ENCODE measurements at regions not wholly inside any gene's neighbourhood (a gene's known extent, or its start where the extent isn't known, plus 50 kb on each side); places are given as distances from the start of the nearest gene placed in this dataset.

DNA sequence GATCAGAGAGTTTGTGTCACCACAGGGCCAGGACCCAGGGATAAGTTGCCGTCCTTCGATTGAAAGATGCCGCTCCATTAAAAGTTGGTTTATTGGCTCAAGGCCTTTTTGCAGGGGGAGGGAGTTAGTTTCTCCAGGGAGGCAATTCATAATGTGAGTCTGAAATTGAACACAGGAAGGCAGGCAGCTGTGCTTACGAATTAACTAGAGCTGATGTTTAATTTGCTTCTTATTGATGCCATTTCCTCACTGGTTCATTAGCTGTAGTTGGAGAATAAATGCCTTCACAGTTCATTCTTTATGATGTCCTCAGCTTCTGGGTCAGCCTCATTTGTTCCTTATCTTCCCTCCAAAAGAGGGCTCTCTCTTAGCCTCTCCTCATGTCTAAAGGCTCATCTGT is 113.2 kb upstream of the PTPRT start:
- no peak for ATAC-seq

DNA sequence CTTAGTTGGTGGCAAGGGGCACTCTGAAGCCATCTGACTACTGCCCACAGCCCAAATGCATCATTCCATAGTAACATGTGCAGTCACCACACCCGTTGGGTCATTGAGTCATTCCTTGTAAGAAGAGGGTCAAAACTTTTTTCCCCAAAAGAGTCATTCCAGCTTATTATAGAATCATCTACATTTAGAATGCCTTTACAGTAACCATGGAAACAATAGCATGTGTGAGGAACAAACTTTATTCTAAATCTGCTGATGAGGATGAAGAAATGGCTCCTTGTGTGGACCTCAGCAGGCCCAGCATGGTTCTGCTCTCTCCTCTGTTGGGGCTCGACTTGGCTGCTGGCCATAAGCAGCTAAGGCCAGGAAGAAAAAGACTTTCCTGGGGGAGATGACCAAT is 111.2 kb upstream of the PTPRT start:
- no peak for TF ChIP-seq POLR2A (IDR thresholded peaks at IDR 0.05)
- TF ChIP-seq, protein P1, sequence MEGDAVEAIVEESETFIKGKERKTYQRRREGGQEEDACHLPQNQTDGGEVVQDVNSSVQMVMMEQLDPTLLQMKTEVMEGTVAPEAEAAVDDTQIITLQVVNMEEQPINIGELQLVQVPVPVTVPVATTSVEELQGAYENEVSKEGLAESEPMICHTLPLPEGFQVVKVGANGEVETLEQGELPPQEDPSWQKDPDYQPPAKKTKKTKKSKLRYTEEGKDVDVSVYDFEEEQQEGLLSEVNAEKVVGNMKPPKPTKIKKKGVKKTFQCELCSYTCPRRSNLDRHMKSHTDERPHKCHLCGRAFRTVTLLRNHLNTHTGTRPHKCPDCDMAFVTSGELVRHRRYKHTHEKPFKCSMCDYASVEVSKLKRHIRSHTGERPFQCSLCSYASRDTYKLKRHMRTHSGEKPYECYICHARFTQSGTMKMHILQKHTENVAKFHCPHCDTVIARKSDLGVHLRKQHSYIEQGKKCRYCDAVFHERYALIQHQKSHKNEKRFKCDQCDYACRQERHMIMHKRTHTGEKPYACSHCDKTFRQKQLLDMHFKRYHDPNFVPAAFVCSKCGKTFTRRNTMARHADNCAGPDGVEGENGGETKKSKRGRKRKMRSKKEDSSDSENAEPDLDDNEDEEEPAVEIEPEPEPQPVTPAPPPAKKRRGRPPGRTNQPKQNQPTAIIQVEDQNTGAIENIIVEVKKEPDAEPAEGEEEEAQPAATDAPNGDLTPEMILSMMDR (IDR thresholded peaks at IDR 0.05 in 4 of 5, conservative IDR thresholded peaks at IDR 0.05 in 1 of 5) = no peak
- H3K4me1 ChIP-seq = no peaks in the 10 kb centered on the region
- no peak overlapping the region for H3K27ac ChIP-seq
- no peaks in the 10 kb centered on the region for H3K36me3 ChIP-seq
- H3K9me3 ChIP-seq = no peaks in the 10 kb centered on the region
- DNase-seq (no peak), ATAC-seq (no peak)
- H3K27me3 ChIP-seq = no peaks in the 10 kb centered on the region
- intact Hi-C loops (cut with DNase I; ENCODE audit: low total_unique reads) = no loop called here
- in situ Hi-C loops (cut with MboI; ENCODE audit: low sequenced_read_pairs in 4 of 4) = no loop called here
- no peak overlapping the region for H3K4me3 ChIP-seq

More for the DNA sequence above, 113.2 kb upstream of the PTPRT start:
- TF ChIP-seq, protein P1 (IDR thresholded peaks at IDR 0.05 in 4 of 5, conservative IDR thresholded peaks at IDR 0.05 in 1 of 5) = no peak
- TF ChIP-seq POLR2A (IDR thresholded peaks at IDR 0.05) = no peak
- DNase-seq = no peak
- Histone ChIP-seq H3K27ac (no peak overlapping the region), H3K4me3 (no peak overlapping the region), H3K4me1 (no peaks in the 10 kb centered on the region), H3K9me3 (no peaks in the 10 kb centered on the region), H3K27me3 (no peaks in the 10 kb centered on the region), H3K36me3 (no peaks in the 10 kb centered on the region)
- in situ Hi-C loops (cut with MboI; ENCODE audit: low sequenced_read_pairs in 4 of 4) (no loop called here), intact Hi-C loops (cut with DNase I; ENCODE audit: low total_unique reads) (no loop called here)

DNA sequence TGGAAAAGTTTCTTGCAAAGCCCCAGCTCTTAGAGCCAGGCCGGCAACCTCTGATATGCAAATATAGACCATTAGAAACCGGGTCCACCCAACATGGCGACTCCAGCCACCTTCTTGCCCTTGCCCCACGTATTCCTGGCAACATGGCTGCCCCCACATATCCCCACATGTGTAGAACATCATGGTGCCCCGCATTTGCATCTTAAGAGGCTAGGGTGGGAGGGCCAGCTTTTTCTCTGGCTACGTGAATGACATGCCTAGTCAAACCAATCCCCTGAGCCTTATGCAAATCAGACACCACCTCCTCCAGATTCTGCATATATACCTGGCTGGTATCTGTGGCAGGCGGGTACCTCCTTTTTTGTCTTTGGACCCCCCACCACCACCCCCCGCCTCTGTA is 106.1 kb upstream of the PTPRT start:
- ATAC-seq (no peak), DNase-seq (no peak)
- Histone ChIP-seq H3K9me3 (no peaks in the 10 kb centered on the region), H3K4me1 (no peaks in the 10 kb centered on the region), H3K27ac (no peak overlapping the region), H3K27me3 (no peaks in the 10 kb centered on the region), H3K36me3 (no peaks in the 10 kb centered on the region), H3K4me3 (no peak overlapping the region)
- in situ Hi-C loops (cut with MboI; ENCODE audit: low sequenced_read_pairs in 4 of 4) = no loop called here
- no peak for TF ChIP-seq POLR2A (IDR thresholded peaks at IDR 0.05)
- TF ChIP-seq, protein P1 (IDR thresholded peaks at IDR 0.05 in 4 of 5, conservative IDR thresholded peaks at IDR 0.05 in 1 of 5) = no peak
- intact Hi-C loops (cut with DNase I; ENCODE audit: low total_unique reads) = no loop called here

DNA sequence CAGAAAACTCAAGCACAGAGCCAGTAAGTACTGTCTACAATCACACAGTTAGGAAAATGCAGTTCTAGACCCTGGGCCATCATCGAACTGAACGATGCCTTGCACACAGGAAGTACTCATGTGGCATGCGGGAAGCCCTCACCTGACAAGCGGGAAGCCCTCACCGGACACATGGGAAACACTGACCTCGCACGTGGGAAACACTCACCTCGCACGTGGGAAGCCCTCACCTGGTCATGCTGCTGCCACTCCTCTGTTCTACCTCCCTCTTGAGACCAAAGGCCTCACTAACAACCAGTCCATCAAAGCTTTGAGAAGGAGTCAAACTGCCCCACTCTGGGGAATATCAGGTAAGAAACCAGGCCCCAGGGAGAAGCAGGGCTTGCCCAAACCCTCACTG is 105.6 kb upstream of the PTPRT start:
- TF ChIP-seq, protein P1 (IDR thresholded peaks at IDR 0.05 in 4 of 5, conservative IDR thresholded peaks at IDR 0.05 in 1 of 5) = no peak
- no peak for TF ChIP-seq POLR2A (IDR thresholded peaks at IDR 0.05)
- DNase-seq = no peak
- no peak for ATAC-seq
- Histone ChIP-seq H3K4me3 (no peak overlapping the region), H3K4me1 (no peaks in the 10 kb centered on the region), H3K27me3 (no peaks in the 10 kb centered on the region), H3K36me3 (no peaks in the 10 kb centered on the region), H3K9me3 (no peaks in the 10 kb centered on the region), H3K27ac (no peak overlapping the region)
- in situ Hi-C loops (cut with MboI; ENCODE audit: low sequenced_read_pairs in 4 of 4) = no loop called here
- intact Hi-C loops (cut with DNase I; ENCODE audit: low total_unique reads) = no loop called here

DNA sequence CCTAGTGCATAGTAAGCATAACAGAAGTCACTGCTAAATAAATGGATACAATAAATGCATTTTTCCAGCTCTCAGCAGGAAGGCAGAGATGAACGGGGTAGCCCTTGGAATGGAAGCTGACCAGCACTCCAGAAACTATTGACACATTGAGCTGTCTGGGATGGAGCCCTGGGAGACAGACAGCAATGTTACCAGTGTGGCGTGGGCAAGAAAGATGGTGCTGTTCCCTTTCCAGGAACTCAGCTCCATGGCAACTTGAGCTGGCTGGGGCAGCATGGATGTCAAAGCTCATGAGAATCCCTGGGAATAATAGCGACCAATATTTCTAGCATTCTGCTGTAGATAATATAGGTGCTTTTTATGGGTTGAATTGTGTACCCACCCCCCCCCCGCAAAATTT is 104.3 kb upstream of the PTPRT start:
- H3K4me3 ChIP-seq = no peak overlapping the region
- in situ Hi-C loops (cut with MboI; ENCODE audit: low sequenced_read_pairs in 4 of 4) = no loop called here
- no peaks in the 10 kb centered on the region for H3K27me3 ChIP-seq
- no peaks in the 10 kb centered on the region for H3K9me3 ChIP-seq
- no peak for DNase-seq
- TF ChIP-seq POLR2A (IDR thresholded peaks at IDR 0.05) = no peak
- TF ChIP-seq, protein P1 (IDR thresholded peaks at IDR 0.05 in 4 of 5, conservative IDR thresholded peaks at IDR 0.05 in 1 of 5) = no peak
- no peaks in the 10 kb centered on the region for H3K4me1 ChIP-seq
- intact Hi-C loops (cut with DNase I; ENCODE audit: low total_unique reads) = no loop called here
- H3K36me3 ChIP-seq = no peaks in the 10 kb centered on the region
- no peak overlapping the region for H3K27ac ChIP-seq
- ATAC-seq = no peak
